ENCODE measurements at regions not wholly inside any gene's neighbourhood (a gene's known extent, or its start where the extent isn't known, plus 50 kb on each side); places are given as distances from the start of the nearest gene placed in this dataset.
A peak's percentile ranks its signal among the peaks of the same experiment; 100 is the strongest.

DNA sequence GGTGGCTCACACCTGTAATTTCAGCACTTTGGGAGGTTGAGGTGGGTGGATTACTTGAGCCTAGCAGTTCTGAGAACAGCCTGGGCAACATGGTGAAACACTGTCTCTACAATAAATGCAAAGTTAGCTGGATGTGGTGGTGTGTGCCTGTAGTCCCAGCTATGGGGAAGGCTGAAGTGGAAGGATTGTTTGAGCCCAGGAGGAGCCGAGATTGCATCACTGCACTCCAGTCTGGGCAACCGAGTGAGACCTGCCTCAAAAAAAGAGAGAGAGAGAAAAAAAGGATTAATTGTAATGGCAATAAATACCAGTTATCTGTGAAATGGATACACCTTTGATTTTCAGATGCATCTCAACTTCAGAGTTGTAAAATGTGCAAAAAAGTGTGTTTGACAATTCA lies 58.8 kb downstream of the SPRY1 start:
- no peak for DNase-seq (ENCODE audit: low spot score)

DNA sequence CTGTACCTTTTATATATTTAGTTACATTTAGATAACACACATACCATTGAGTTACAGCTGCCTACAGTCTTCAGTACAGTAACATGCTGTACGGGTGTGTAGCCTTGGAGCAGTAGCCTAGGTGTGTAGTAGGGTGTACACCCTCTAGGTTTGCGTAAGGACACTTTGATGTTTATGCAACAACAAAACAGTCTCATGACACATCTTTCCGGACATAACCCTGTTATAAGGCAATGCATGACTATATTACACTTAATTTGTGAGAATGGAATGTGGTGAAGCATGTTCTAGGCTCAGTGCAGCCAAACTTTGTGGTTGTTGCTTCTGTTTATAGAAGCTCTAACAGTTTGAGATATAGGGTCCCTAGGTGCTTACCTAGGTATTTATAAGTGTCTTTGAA lies 65.4 kb downstream of the SPRY1 start:
- DNase-seq (ENCODE audit: low spot score), result no peak

- no peak for DNase-seq (ENCODE audit: low spot score)
Measured at GRCh38 chr4:123463869-123464268, 67.3 kb downstream of the SPRY1 start.

- no peak for DNase-seq (ENCODE audit: low spot score)
Measured at GRCh38 chr4:123465416-123465815, 68.8 kb downstream of the SPRY1 start.

GRCh38 chr4:123466080-123466785 lies 69.6 kb downstream of the SPRY1 start:
- DNase-seq (ENCODE audit: low spot score), result no peak

GRCh38 chr4:123468479-123469031 lies 72.0 kb downstream of the SPRY1 start:
- DNase-seq (ENCODE audit: low spot score), result no peak

GRCh38 chr4:123469245-123469644 lies 72.7 kb downstream of the SPRY1 start:
- no peak for DNase-seq (ENCODE audit: low spot score)

DNA sequence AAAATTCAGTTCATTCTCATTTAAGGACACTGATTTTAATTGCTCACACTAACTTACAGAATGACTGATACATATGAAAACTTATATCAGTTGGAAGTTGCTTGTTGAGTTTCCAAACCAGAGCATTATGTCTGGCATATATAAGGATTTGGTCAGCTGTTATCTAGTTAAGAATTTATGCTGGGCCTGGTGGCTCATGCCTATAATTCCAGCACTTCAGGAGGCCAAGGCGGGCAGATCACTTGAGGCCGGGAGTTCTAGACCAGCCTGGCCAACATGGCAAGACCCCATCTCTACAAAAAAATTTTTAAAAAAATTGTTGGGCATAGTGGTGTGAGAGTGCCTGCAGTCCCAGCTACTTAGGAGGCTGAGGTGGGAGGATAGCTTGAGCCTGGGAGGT lies 73.1 kb downstream of the SPRY1 start:
- no peak for DNase-seq (ENCODE audit: low spot score)

GRCh38 chr4:123470640-123471039 lies 74.0 kb downstream of the SPRY1 start:
- no peak for DNase-seq (ENCODE audit: low spot score)

GRCh38 chr4:123471655-123472369 lies 75.2 kb downstream of the SPRY1 start:
- no peak for DNase-seq (ENCODE audit: low spot score)

- no peak for DNase-seq (ENCODE audit: low spot score)
Measured at GRCh38 chr4:123474817-123475216, 78.2 kb downstream of the SPRY1 start.

- no peak for DNase-seq (ENCODE audit: low spot score)
Measured at GRCh38 chr4:123476089-123476488, 79.5 kb downstream of the SPRY1 start.

GRCh38 chr4:123477711-123478209 lies 81.2 kb downstream of the SPRY1 start:
- DNase-seq (ENCODE audit: low spot score), result no peak

DNA sequence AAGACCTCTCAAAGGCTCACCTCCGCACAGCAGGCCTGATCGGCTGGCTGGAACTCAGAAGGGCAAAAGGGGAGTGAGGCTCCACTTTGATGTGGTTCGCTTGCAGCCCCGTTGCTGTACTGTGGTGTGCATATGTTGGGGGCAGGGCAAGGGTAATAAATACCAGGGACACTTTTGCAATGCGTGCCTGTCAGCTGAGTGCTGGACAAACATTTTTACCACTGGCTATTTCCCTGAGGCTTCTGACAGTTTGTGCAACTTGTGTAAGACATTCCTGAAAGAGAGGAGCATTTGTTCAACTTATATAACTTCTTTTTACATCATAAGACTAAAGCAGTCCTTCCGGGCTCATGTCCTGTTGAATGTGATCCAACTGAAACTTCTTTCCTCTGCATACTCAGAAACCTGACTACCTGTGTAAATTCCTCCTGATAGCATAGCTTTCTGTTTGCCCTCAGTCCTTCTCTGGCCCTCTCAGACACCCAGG lies 82.3 kb downstream of the SPRY1 start:
- DNase-seq (ENCODE audit: low spot score), result no peak

GRCh38 chr4:123479944-123480343 lies 83.3 kb downstream of the SPRY1 start:
- no peak for DNase-seq (ENCODE audit: low spot score)

DNA sequence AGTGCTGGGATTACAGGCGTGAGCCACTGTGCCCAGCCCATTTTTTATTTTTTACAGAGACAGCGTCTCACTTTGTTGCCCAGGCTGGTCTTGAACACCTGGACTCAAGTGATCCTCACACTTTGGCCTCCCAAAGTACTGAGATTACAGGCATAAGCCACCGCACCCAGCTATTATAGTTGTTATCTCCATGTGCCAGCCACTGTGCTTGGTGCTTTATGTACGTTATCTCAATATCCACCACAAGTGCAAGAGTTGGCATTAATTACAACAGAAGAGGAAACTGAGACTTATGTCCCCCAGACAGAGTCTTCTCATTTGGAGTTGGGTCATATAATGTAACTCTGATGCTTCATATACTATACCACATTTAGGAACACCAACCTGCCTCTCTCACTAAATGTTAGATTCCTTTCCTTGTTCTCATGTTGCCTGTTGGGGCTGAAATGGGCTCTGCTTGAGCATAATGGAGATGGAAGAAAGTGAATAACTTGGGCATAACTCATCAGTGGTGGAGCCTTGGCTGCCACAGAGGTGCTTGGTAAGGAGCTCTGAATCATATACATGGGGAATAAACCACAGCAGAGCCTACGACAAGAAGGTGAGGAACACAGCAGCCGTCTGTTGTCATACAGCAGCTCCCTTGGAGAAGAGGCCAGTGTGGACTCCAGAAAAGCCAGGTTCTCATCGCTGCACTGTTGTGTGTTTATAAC lies 84.3 kb downstream of the SPRY1 start:
- peak; percentile 12 for DNase-seq (ENCODE audit: low spot score)

GRCh38 chr4:123481717-123482116 lies 85.1 kb downstream of the SPRY1 start:
- DNase-seq (ENCODE audit: low spot score), result no peak

GRCh38 chr4:123484291-123484926 lies 87.8 kb downstream of the SPRY1 start:
- no peak for DNase-seq (ENCODE audit: low spot score)

DNA sequence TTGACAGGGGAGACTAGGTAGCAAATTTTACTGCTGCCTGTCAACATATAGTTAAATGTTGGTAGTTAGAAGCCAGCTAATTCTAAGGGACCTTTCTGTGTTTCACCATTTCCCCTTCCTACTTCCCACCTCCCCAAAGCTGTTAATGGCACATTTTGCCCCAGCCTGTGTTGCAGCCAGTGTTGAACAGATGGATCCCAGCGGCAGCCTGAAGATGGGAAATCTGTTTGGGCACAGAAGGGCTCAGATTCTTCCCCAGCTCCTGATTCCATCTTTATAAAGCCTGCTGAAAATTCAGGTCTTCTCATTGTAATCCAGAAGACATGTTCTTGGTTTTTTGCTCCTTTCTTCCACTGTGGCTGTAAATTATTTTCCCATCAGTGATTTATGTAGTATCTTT lies 89.0 kb downstream of the SPRY1 start:
- no peak for DNase-seq (ENCODE audit: low spot score)

DNA sequence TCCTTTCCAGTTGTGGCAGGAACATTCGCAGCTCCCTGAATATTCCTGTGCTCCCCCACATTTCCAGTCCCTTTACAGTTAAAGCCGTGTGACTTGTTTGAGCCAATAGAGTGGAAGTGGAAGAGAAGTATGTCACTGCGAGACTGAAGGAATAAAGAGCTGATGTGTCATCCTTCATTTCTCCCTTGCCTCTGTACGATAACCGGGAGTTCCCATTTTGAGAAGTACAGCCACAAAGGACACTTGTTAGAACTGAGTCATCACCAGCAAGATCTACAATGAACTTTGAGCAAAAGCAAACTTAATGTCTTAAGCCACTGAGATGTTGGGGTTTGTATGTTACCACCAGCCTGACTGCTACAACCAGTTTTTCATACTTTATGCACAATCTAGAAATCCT lies 92.3 kb downstream of the SPRY1 start:
- peak; percentile 56 for DNase-seq (ENCODE audit: low spot score)

GRCh38 chr4:123495530-123495929 lies 98.9 kb downstream of the SPRY1 start:
- peak; percentile 16 for DNase-seq (ENCODE audit: low spot score)

- DNase-seq (ENCODE audit: low spot score), result no peak
Measured at GRCh38 chr4:123496421-123496820, 99.8 kb downstream of the SPRY1 start.

Data from hepatic stellate cell (primary cell).